SK-N-SH (cell line): ENCODE measurements at regions not wholly inside any gene's neighbourhood (a gene's known extent, or its start where the extent isn't known, plus 50 kb on each side); places are given as distances from the start of the nearest gene placed in this dataset.
A peak's percentile ranks its signal among the peaks of the same experiment; 100 is the strongest.

Experiments used
- CTCF ChIP-seq: fragments of 200-600 bp; sonication (generic); IDR thresholded peaks from 2 replicates; pipeline ENCODE4 v1.6.1; 2017; ENCODE audit warnings: antibody characterized with exemption, mild to moderate bottlenecking, moderate library complexity
- EP300 ChIP-seq, 2 experiments: IDR thresholded peaks; 2 replicates each; pipeline versions ENCODE4 v1.4.0 to v1.6.1; 2012; ENCODE audit warnings: borderline replicate concordance in 1 of 2, low read depth in 1 of 2, low read length in 1 of 2
- GABPA ChIP-seq: IDR thresholded peaks from 2 replicates; pipeline ENCODE4 v1.4.0; 2012; ENCODE audit warnings: low read depth, mild to moderate bottlenecking
- GATA2 ChIP-seq: sonication (generic); formaldehyde crosslinking; IDR thresholded peaks from 2 replicates; pipeline ENCODE4 v1.5.0; 2020; ENCODE audit warnings: mild to moderate bottlenecking, missing genetic modification reagents
- IRF3 ChIP-seq: fragments of 150-350 bp; IDR thresholded peaks from 2 replicates; pipeline ENCODE4 v1.6.1; 2016; ENCODE audit warnings: mild to moderate bottlenecking, low read depth, low read length
- MXI1 ChIP-seq: IDR thresholded peaks from 2 replicates; pipeline ENCODE4 v1.6.1; 2012; ENCODE audit warnings: mild to moderate bottlenecking, low read depth, low read length, improper control_type of control experiment
- PBX3 ChIP-seq: IDR thresholded peaks from 2 replicates; pipeline ENCODE4; 2012
- SMC3 ChIP-seq: IDR thresholded peaks from 2 replicates; pipeline ENCODE4 v1.6.1; 2012; ENCODE audit warnings: low read depth, low read length, improper control_type of control experiment
- TF ChIP-seq, protein P1 (sequence below): IDR thresholded peaks from 2 replicates; pipeline ENCODE4 v1.4.0; 2012; ENCODE audit warnings: low read depth, borderline replicate concordance
- TF ChIP-seq, protein P2 (sequence below): fragments of 150-350 bp; IDR thresholded peaks from 2 replicates; pipeline ENCODE4 v1.6.1; 2017; ENCODE audit warnings: antibody characterized with exemption, low read length, low read depth, borderline replicate concordance

GRCh38 chr18:41022484-41022883 lies 932.5 kb upstream of the PIK3C3 start:
- TF ChIP-seq CTCF (no peak), SMC3 (no peak), GATA2 (CRISPR knock-in tag) (no peak), MXI1 (no peak), PBX3 (0 out of 2 replicates have a peak, but pooled peaks have one; percentile 8), GABPA (no peak), EP300 (IDR thresholded peaks at IDR 0.05; ENCODE audit: borderline replicate concordance in 1 of 2, low read depth in 1 of 2, low read length in 1 of 2) (no peak), IRF3 (no peak)
- TF ChIP-seq, protein P1, sequence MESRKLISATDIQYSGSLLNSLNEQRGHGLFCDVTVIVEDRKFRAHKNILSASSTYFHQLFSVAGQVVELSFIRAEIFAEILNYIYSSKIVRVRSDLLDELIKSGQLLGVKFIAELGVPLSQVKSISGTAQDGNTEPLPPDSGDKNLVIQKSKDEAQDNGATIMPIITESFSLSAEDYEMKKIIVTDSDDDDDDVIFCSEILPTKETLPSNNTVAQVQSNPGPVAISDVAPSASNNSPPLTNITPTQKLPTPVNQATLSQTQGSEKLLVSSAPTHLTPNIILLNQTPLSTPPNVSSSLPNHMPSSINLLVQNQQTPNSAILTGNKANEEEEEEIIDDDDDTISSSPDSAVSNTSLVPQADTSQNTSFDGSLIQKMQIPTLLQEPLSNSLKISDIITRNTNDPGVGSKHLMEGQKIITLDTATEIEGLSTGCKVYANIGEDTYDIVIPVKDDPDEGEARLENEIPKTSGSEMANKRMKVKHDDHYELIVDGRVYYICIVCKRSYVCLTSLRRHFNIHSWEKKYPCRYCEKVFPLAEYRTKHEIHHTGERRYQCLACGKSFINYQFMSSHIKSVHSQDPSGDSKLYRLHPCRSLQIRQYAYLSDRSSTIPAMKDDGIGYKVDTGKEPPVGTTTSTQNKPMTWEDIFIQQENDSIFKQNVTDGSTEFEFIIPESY = no peak
- TF ChIP-seq, protein P2, sequence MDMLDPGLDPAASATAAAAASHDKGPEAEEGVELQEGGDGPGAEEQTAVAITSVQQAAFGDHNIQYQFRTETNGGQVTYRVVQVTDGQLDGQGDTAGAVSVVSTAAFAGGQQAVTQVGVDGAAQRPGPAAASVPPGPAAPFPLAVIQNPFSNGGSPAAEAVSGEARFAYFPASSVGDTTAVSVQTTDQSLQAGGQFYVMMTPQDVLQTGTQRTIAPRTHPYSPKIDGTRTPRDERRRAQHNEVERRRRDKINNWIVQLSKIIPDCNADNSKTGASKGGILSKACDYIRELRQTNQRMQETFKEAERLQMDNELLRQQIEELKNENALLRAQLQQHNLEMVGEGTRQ = no peak
